ENCODE measurements at regions not wholly inside any gene's neighbourhood (a gene's known extent, or its start where the extent isn't known, plus 50 kb on each side); places are given as distances from the start of the nearest gene placed in this dataset.
"Not testable (repeated sequence)": the region's sequence is repeated elsewhere in the genome, so short reads cannot be mapped to it uniquely, and the experiment has no call there.

GRCh38 chr2:94764331-94764730 lies 106.9 kb upstream of the TEKT4 start:
- TF ChIP-seq POLR2A (IDR thresholded peaks at IDR 0.05; ENCODE audit: low read length); GATA1 (IDR thresholded peaks at IDR 0.05; ENCODE audit: low read depth, low read length): not testable (repeated sequence)

Data from erythroblast (primary cell).